22Rv1 (cell line): ENCODE measurements at regions not wholly inside any gene's neighbourhood (a gene's known extent, or its start where the extent isn't known, plus 50 kb on each side); places are given as distances from the start of the nearest gene placed in this dataset.

Experiments used
- CTCF ChIP-seq: fragments of 450-650 bp; IDR thresholded peaks from 2 replicates; pipeline ENCODE4 v1.5.1; 2017; ENCODE audit warnings: mild to moderate bottlenecking
- ZFX ChIP-seq: fragments of 450-650 bp; IDR thresholded peaks from 2 replicates; pipeline ENCODE4 v1.6.1; 2017; ENCODE audit warnings: antibody characterized with exemption, borderline replicate concordance

DNA sequence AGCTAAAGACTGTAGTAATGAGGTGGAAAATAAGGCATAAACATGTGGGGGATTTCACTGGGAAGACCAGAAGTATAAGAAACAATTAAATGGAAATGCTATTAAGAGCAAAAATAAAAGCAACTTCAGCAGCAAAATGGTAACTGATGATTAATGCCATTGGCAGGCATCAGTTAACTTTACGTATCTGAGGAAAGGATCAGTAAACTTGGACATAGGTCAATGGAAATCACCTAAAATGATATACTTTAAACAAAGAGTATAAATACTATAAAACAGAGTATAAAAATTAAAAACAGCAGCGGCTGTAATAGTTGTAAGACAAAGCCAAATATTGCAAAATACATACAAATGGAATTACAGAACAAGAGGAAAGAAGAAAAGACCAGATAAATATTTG, 992.1 kb downstream of the DNAH5 start:
- TF ChIP-seq CTCF = no peak
- TF ChIP-seq ZFX = no peak
